Erythroblast (primary cell): ENCODE measurements at regions not wholly inside any gene's neighbourhood (a gene's known extent, or its start where the extent isn't known, plus 50 kb on each side); places are given as distances from the start of the nearest gene placed in this dataset.

Source experiments
- DNase-seq, 2 experiments: peaks; one replicate each; lab custom pipeline; 2025; lab: John Stamatoyannopoulos, UW
- GATA1 ChIP-seq: IDR thresholded peaks from 2 replicates; pipeline ENCODE4 v1.6.1; 2011; ENCODE audit warnings: low read depth, mild to moderate bottlenecking, control low read depth, low read length, moderate library complexity
- POLR2A ChIP-seq: IDR thresholded peaks from 2 replicates; pipeline ENCODE4 v1.6.1; 2011; ENCODE audit warnings: mild to moderate bottlenecking, low read length

GRCh38 chr18:67672155-67672554 lies 155.6 kb upstream of the DSEL start:
- no peak for DNase-seq
- TF ChIP-seq GATA1 = no peak
- no peak for TF ChIP-seq POLR2A

- TF ChIP-seq GATA1 (no peak), POLR2A (no peak)
- no peak for DNase-seq
These were observed 153.6 kb upstream of the DSEL start for GRCh38 chr18:67670024-67670543.

- no peak for TF ChIP-seq GATA1
- no peak for TF ChIP-seq POLR2A
- no peak for DNase-seq
These were observed 148.7 kb upstream of the DSEL start for GRCh38 chr18:67665266-67665665.

GRCh38 chr18:67662996-67663395 lies 146.5 kb upstream of the DSEL start:
- DNase-seq = no peak
- no peak for TF ChIP-seq GATA1
- no peak for TF ChIP-seq POLR2A

- TF ChIP-seq POLR2A (no peak), GATA1 (no peak)
- no peak for DNase-seq
These were observed 145.0 kb upstream of the DSEL start for GRCh38 chr18:67661555-67661954.

GRCh38 chr18:67654101-67654500 lies 137.6 kb upstream of the DSEL start:
- no peak for DNase-seq
- TF ChIP-seq GATA1 = no peak
- no peak for TF ChIP-seq POLR2A

- TF ChIP-seq GATA1 (no peak), POLR2A (no peak)
- no peak for DNase-seq
These were observed 135.8 kb upstream of the DSEL start for GRCh38 chr18:67652288-67652687.

GRCh38 chr18:67651438-67651837 lies 134.9 kb upstream of the DSEL start:
- no peak for DNase-seq
- no peak for TF ChIP-seq GATA1
- no peak for TF ChIP-seq POLR2A

GRCh38 chr18:67650686-67651385 lies 134.3 kb upstream of the DSEL start:
- TF ChIP-seq GATA1 (no peak), POLR2A (no peak)
- DNase-seq = no peak

GRCh38 chr18:67646890-67647289 lies 130.4 kb upstream of the DSEL start:
- no peak for DNase-seq
- no peak for TF ChIP-seq POLR2A
- TF ChIP-seq GATA1 = no peak

GRCh38 chr18:67644226-67644625 lies 127.7 kb upstream of the DSEL start:
- no peak for DNase-seq
- TF ChIP-seq POLR2A = no peak
- TF ChIP-seq GATA1 = no peak

GRCh38 chr18:67639872-67640271 lies 123.4 kb upstream of the DSEL start:
- DNase-seq = no peak
- TF ChIP-seq POLR2A (no peak), GATA1 (no peak)

GRCh38 chr18:67636597-67637385 lies 120.3 kb upstream of the DSEL start:
- no peak for DNase-seq
- no peak for TF ChIP-seq GATA1
- TF ChIP-seq POLR2A = no peak
